ENCODE measurements at regions not wholly inside any gene's neighbourhood (a gene's known extent, or its start where the extent isn't known, plus 50 kb on each side); places are given as distances from the start of the nearest gene placed in this dataset.

- TF ChIP-seq CTCF (IDR thresholded peaks at IDR 0.05) (no peak), EZH2 (IDR thresholded peaks at IDR 0.05; ENCODE audit: borderline replicate concordance, insufficient read depth, low read depth, low read length, poor library complexity, severe bottlenecking) (no peak)
These were observed 193.4 kb upstream of the SEMA6D start for GRCh38 chr15:47523681-47524475.

Data from B cell (primary cell).